Ovary (tissue), 3 donors: ENCODE measurements at regions not wholly inside any gene's neighbourhood (a gene's known extent, or its start where the extent isn't known, plus 50 kb on each side); places are given as distances from the start of the nearest gene placed in this dataset.

Source experiments
- CTCF ChIP-seq, 3 donors: fragments of 450-650 bp in 2 of 3; fragments of 200-600 bp in 1 of 3; IDR thresholded peaks; one replicate each; pipeline versions ENCODE4 v1.5.1 to v1.8.0; 2016 to 2022; ENCODE audit warnings: antibody characterized with exemption in 3 of 3, mild to moderate bottlenecking in 1 of 3
- EP300 ChIP-seq: sonication (generic); formaldehyde crosslinking; IDR thresholded peaks from one replicate; pipeline ENCODE4 v1.6.1; 2017; ENCODE audit warnings: antibody characterized with exemption
- POLR2A ChIP-seq: fragments of 450-650 bp; IDR thresholded peaks from one replicate; pipeline ENCODE4 v1.6.1; 2017; ENCODE audit warnings: antibody characterized with exemption, mild to moderate bottlenecking, moderate library complexity
- donor health status: DM: no; HTN: no; CAD: no.

DNA sequence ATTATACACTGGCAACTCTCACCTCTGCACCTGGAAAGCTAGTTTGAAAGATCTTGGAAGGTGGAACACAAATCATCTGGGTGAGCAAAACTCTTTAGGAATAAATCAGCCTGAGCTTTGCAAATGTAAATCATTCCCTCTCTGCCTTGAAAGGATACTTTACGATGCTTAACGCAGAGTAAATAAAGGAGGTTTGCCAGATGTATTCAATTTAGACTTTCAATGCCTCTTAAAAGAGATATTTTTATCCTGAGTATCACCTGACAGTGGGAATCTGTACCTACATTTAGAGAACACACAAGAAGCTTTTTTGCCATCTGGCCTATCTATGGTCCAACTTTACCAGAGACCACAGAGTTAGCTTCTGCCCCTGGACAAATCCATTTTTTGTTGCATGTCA is 983.2 kb upstream of the CDH2 start:
- TF ChIP-seq CTCF (IDR thresholded peaks at IDR 0.05), result no peak
- TF ChIP-seq EP300, result no peak
- no peak for TF ChIP-seq POLR2A
